ENCODE measurements at regions not wholly inside any gene's neighbourhood (a gene's known extent, or its start where the extent isn't known, plus 50 kb on each side); places are given as distances from the start of the nearest gene placed in this dataset.
"Not testable (repeated sequence)": the region's sequence is repeated elsewhere in the genome, so short reads cannot be mapped to it uniquely, and the experiment has no call there.

- no peaks in the 10 kb centered on the region for H3K9me3 ChIP-seq (ENCODE audit: low read length)
- no peak overlapping the region for H2AFZ ChIP-seq (ENCODE audit: low read depth, low read length)
- no peaks in the 10 kb centered on the region for H3K4me1 ChIP-seq (ENCODE audit: insufficient read depth, low read length)
- H3K36me3 ChIP-seq (ENCODE audit: insufficient read depth, low read length), result no peaks in the 10 kb centered on the region
- H3K27me3 ChIP-seq (ENCODE audit: insufficient read depth, low read length), result no peaks in the 10 kb centered on the region
- no peak overlapping the region for H3K4me3 ChIP-seq (ENCODE audit: low read length)
Observed at GRCh38 chr14:43369710-43370564, 1137.1 kb downstream of the FSCB start.

- Histone ChIP-seq H2AFZ (ENCODE audit: low read depth, low read length) (no peak overlapping the region), H3K27me3 (ENCODE audit: insufficient read depth, low read length) (no peaks in the 10 kb centered on the region), H3K4me3 (ENCODE audit: low read length) (no peak overlapping the region)
Observed at GRCh38 chr14:43362586-43362985, 1144.5 kb downstream of the FSCB start.

GRCh38 chr14:43361751-43362150 lies 1145.3 kb downstream of the FSCB start:
- Histone ChIP-seq H3K4me3 (ENCODE audit: low read length) (no peak overlapping the region), H3K4me1 (ENCODE audit: insufficient read depth, low read length) (no peaks in the 10 kb centered on the region), H3K27me3 (ENCODE audit: insufficient read depth, low read length) (no peaks in the 10 kb centered on the region)

More at GRCh38 chr14:43362586-43362985, 1144.5 kb downstream of the FSCB start:
- no peaks in the 10 kb centered on the region for H3K36me3 ChIP-seq (ENCODE audit: insufficient read depth, low read length)
- H3K4me1 ChIP-seq (ENCODE audit: insufficient read depth, low read length), result no peaks in the 10 kb centered on the region
- H3K9me3 ChIP-seq (ENCODE audit: low read length), result no peaks in the 10 kb centered on the region

GRCh38 chr14:43360239-43360638 lies 1146.8 kb downstream of the FSCB start:
- Histone ChIP-seq H3K4me1 (ENCODE audit: insufficient read depth, low read length) (no peaks in the 10 kb centered on the region), H2AFZ (ENCODE audit: low read depth, low read length) (no peak overlapping the region), H3K36me3 (ENCODE audit: insufficient read depth, low read length) (no peaks in the 10 kb centered on the region), H3K4me3 (ENCODE audit: low read length) (no peak overlapping the region), H3K27me3 (ENCODE audit: insufficient read depth, low read length) (no peaks in the 10 kb centered on the region), H3K9me3 (ENCODE audit: low read length) (no peaks in the 10 kb centered on the region)

More at GRCh38 chr14:43361751-43362150, 1145.3 kb downstream of the FSCB start:
- Histone ChIP-seq H3K9me3 (ENCODE audit: low read length) (no peaks in the 10 kb centered on the region), H2AFZ (ENCODE audit: low read depth, low read length) (no peak overlapping the region), H3K36me3 (ENCODE audit: insufficient read depth, low read length) (no peaks in the 10 kb centered on the region)

- Histone ChIP-seq H3K4me1 (ENCODE audit: insufficient read depth, low read length) (no peaks in the 10 kb centered on the region), H2AFZ (ENCODE audit: low read depth, low read length) (no peak overlapping the region), H3K4me3 (ENCODE audit: low read length) (no peak overlapping the region)
Observed at GRCh38 chr14:43359317-43359716, 1147.8 kb downstream of the FSCB start.

GRCh38 chr14:43356979-43357545 lies 1150.0 kb downstream of the FSCB start:
- no peaks in the 10 kb centered on the region for H3K36me3 ChIP-seq (ENCODE audit: insufficient read depth, low read length)
- H3K27me3 ChIP-seq (ENCODE audit: insufficient read depth, low read length), result no peaks in the 10 kb centered on the region
- no peak overlapping the region for H3K4me3 ChIP-seq (ENCODE audit: low read length)
- H3K9me3 ChIP-seq (ENCODE audit: low read length), result no peaks in the 10 kb centered on the region
- H2AFZ ChIP-seq (ENCODE audit: low read depth, low read length), result no peak overlapping the region
- H3K4me1 ChIP-seq (ENCODE audit: insufficient read depth, low read length), result no peaks in the 10 kb centered on the region

More at GRCh38 chr14:43359317-43359716, 1147.8 kb downstream of the FSCB start:
- Histone ChIP-seq H3K9me3 (ENCODE audit: low read length) (no peaks in the 10 kb centered on the region), H3K36me3 (ENCODE audit: insufficient read depth, low read length) (no peaks in the 10 kb centered on the region), H3K27me3 (ENCODE audit: insufficient read depth, low read length) (no peaks in the 10 kb centered on the region)

- Histone ChIP-seq H3K36me3 (ENCODE audit: insufficient read depth, low read length) (no peaks in the 10 kb centered on the region), H3K27me3 (ENCODE audit: insufficient read depth, low read length) (no peaks in the 10 kb centered on the region), H3K4me3 (ENCODE audit: low read length) (no peak overlapping the region), H2AFZ (ENCODE audit: low read depth, low read length) (no peak overlapping the region), H3K4me1 (ENCODE audit: insufficient read depth, low read length) (no peaks in the 10 kb centered on the region), H3K9me3 (ENCODE audit: low read length) (no peaks in the 10 kb centered on the region)
Observed at GRCh38 chr14:43356382-43356781, 1150.7 kb downstream of the FSCB start.

GRCh38 chr14:43341921-43342320 lies 1165.2 kb downstream of the FSCB start:
- Histone ChIP-seq H3K4me1 (ENCODE audit: insufficient read depth, low read length) (no peaks in the 10 kb centered on the region), H3K36me3 (ENCODE audit: insufficient read depth, low read length) (no peaks in the 10 kb centered on the region), H3K9me3 (ENCODE audit: low read length) (no peaks in the 10 kb centered on the region), H2AFZ (ENCODE audit: low read depth, low read length) (no peak overlapping the region), H3K27me3 (ENCODE audit: insufficient read depth, low read length) (no peaks in the 10 kb centered on the region), H3K4me3 (ENCODE audit: low read length) (no peak overlapping the region)

GRCh38 chr14:43338713-43339112 lies 1168.4 kb downstream of the FSCB start:
- no peaks in the 10 kb centered on the region for H3K4me1 ChIP-seq (ENCODE audit: insufficient read depth, low read length)
- no peak overlapping the region for H3K4me3 ChIP-seq (ENCODE audit: low read length)
- H3K36me3 ChIP-seq (ENCODE audit: insufficient read depth, low read length), result no peaks in the 10 kb centered on the region
- no peak overlapping the region for H2AFZ ChIP-seq (ENCODE audit: low read depth, low read length)
- no peaks in the 10 kb centered on the region for H3K27me3 ChIP-seq (ENCODE audit: insufficient read depth, low read length)
- no peaks in the 10 kb centered on the region for H3K9me3 ChIP-seq (ENCODE audit: low read length)

- Histone ChIP-seq H2AFZ (ENCODE audit: low read depth, low read length) (no peak overlapping the region), H3K9me3 (ENCODE audit: low read length) (no peaks in the 10 kb centered on the region), H3K36me3 (ENCODE audit: insufficient read depth, low read length) (no peaks in the 10 kb centered on the region), H3K4me3 (ENCODE audit: low read length) (no peak overlapping the region), H3K4me1 (ENCODE audit: insufficient read depth, low read length) (no peaks in the 10 kb centered on the region), H3K27me3 (ENCODE audit: insufficient read depth, low read length) (no peaks in the 10 kb centered on the region)
Observed at GRCh38 chr14:43336351-43336750, 1170.7 kb downstream of the FSCB start.

- not testable (repeated sequence) for H3K9me3 ChIP-seq (ENCODE audit: low read length); H3K4me1 ChIP-seq (ENCODE audit: insufficient read depth, low read length); H3K27me3 ChIP-seq (ENCODE audit: insufficient read depth, low read length); H3K36me3 ChIP-seq (ENCODE audit: insufficient read depth, low read length); H2AFZ ChIP-seq (ENCODE audit: low read depth, low read length); H3K4me3 ChIP-seq (ENCODE audit: low read length)
Observed at GRCh38 chr14:43326501-43327407, 1180.3 kb downstream of the FSCB start.

GRCh38 chr14:43316427-43316826 lies 1190.7 kb downstream of the FSCB start:
- no peak overlapping the region for H3K4me3 ChIP-seq (ENCODE audit: low read length)
- H3K27me3 ChIP-seq (ENCODE audit: insufficient read depth, low read length), result no peaks in the 10 kb centered on the region
- H2AFZ ChIP-seq (ENCODE audit: low read depth, low read length), result no peak overlapping the region
- no peaks in the 10 kb centered on the region for H3K4me1 ChIP-seq (ENCODE audit: insufficient read depth, low read length)
- H3K9me3 ChIP-seq (ENCODE audit: low read length), result no peaks in the 10 kb centered on the region
- no peaks in the 10 kb centered on the region for H3K36me3 ChIP-seq (ENCODE audit: insufficient read depth, low read length)

GRCh38 chr14:43313719-43314118 lies 1193.4 kb downstream of the FSCB start:
- Histone ChIP-seq H3K27me3 (ENCODE audit: insufficient read depth, low read length) (no peaks in the 10 kb centered on the region), H3K9me3 (ENCODE audit: low read length) (no peaks in the 10 kb centered on the region), H2AFZ (ENCODE audit: low read depth, low read length) (no peak overlapping the region), H3K4me3 (ENCODE audit: low read length) (no peak overlapping the region), H3K4me1 (ENCODE audit: insufficient read depth, low read length) (no peaks in the 10 kb centered on the region), H3K36me3 (ENCODE audit: insufficient read depth, low read length) (no peaks in the 10 kb centered on the region)

All from neuron (in vitro differentiated cells).